WTC11 (cell line): ENCODE measurements at regions not wholly inside any gene's neighbourhood (a gene's known extent, or its start where the extent isn't known, plus 50 kb on each side); places are given as distances from the start of the nearest gene placed in this dataset.

Experiments used
- ARID4B ChIP-seq: sonication (generic); formaldehyde crosslinking; IDR thresholded peaks from 2 replicates; pipeline ENCODE4 v1.8.0; 2023; ENCODE audit warnings: missing genetic modification reagents, mild to moderate bottlenecking, borderline replicate concordance
- ATF3 ChIP-seq: sonication (generic); formaldehyde crosslinking; conservative IDR thresholded peaks from 2 replicates; pipeline ENCODE4 v1.8.1; 2022; ENCODE audit warnings: mild to moderate bottlenecking, missing genetic modification reagents
- CREB1 ChIP-seq: sonication (generic); formaldehyde crosslinking; IDR thresholded peaks from 2 replicates; pipeline ENCODE4 v1.8.0; 2023; ENCODE audit warnings: mild to moderate bottlenecking, missing genetic modification reagents
- CTCF ChIP-seq: fragments of 200-600 bp; IDR thresholded peaks from 2 replicates; pipeline ENCODE4 v1.8.0; 2022; ENCODE audit warnings: antibody characterized with exemption
- E2F4 ChIP-seq: sonication (generic); formaldehyde crosslinking; IDR thresholded peaks from 2 replicates; pipeline ENCODE4 v1.8.1; 2022; ENCODE audit warnings: low read depth, mild to moderate bottlenecking, moderate library complexity, missing genetic modification reagents, borderline replicate concordance
- EMX1 ChIP-seq: fragments of 250-450 bp; sonication (Bioruptor Pico); IDR thresholded peaks from 2 replicates; pipeline ENCODE4 v1.8.0; 2021; ENCODE audit warnings: mild to moderate bottlenecking
- FOXJ3 ChIP-seq: sonication (generic); formaldehyde crosslinking; IDR thresholded peaks from 2 replicates; pipeline ENCODE4 v1.9.0; 2021; ENCODE audit warnings: missing genetic modification reagents, mild to moderate bottlenecking, borderline replicate concordance
- KAT7 ChIP-seq: sonication (generic); formaldehyde crosslinking; IDR thresholded peaks from 2 replicates; pipeline ENCODE4 v1.8.1; 2023; ENCODE audit warnings: missing genetic modification reagents, mild to moderate bottlenecking, borderline replicate concordance
- MAX ChIP-seq: sonication (generic); formaldehyde crosslinking; IDR thresholded peaks from 2 replicates; pipeline ENCODE4 v1.8.0; 2022; ENCODE audit warnings: mild to moderate bottlenecking, missing genetic modification reagents
- MXD4 ChIP-seq: fragments of 250-450 bp; sonication (Bioruptor Pico); IDR thresholded peaks from 2 replicates; pipeline ENCODE4 v1.8.0; 2021; ENCODE audit warnings: mild to moderate bottlenecking, moderate library complexity, borderline replicate concordance
- SMAD3 ChIP-seq: sonication (generic); formaldehyde crosslinking; IDR thresholded peaks from 2 replicates; pipeline ENCODE4 v1.8.0; 2022; ENCODE audit warnings: missing genetic modification reagents, mild to moderate bottlenecking, borderline replicate concordance
- TEAD1 ChIP-seq: sonication (generic); formaldehyde crosslinking; IDR thresholded peaks from 2 replicates; pipeline ENCODE4 v1.8.0; 2022; ENCODE audit warnings: mild to moderate bottlenecking, missing genetic modification reagents

GRCh38 chr13:34405410-34406181 lies 536.5 kb upstream of the NBEA start:
- TF ChIP-seq CTCF (no peak), KAT7 (no peak), MAX (CRISPR knock-in tag) (no peak), SMAD3 (CRISPR knock-in tag) (no peak), CREB1 (CRISPR knock-in tag) (no peak), TEAD1 (CRISPR knock-in tag) (no peak), EMX1 (no peak), MXD4 (CRISPR knock-in tag) (no peak), ARID4B (CRISPR knock-in tag) (no peak), ATF3 (no peak), FOXJ3 (CRISPR knock-in tag) (no peak), E2F4 (CRISPR knock-in tag) (no peak)
